PC-9 (cell line): ENCODE measurements at regions not wholly inside any gene's neighbourhood (a gene's known extent, or its start where the extent isn't known, plus 50 kb on each side); places are given as distances from the start of the nearest gene placed in this dataset.

Experiments
- EZH2 ChIP-seq: fragments of 200-600 bp; sonication (generic); IDR thresholded peaks from 2 replicates; pipeline ENCODE4 v1.8.0; 2017; ENCODE audit warnings: antibody characterized with exemption, low read depth
- TF ChIP-seq, protein P1 (sequence below): fragments of 200-600 bp; sonication (generic); conservative IDR thresholded peaks from 2 replicates; pipeline ENCODE4 v1.6.1; 2017; ENCODE audit warnings: mixed run types, antibody characterized with exemption, mild to moderate bottlenecking, moderate library complexity

DNA sequence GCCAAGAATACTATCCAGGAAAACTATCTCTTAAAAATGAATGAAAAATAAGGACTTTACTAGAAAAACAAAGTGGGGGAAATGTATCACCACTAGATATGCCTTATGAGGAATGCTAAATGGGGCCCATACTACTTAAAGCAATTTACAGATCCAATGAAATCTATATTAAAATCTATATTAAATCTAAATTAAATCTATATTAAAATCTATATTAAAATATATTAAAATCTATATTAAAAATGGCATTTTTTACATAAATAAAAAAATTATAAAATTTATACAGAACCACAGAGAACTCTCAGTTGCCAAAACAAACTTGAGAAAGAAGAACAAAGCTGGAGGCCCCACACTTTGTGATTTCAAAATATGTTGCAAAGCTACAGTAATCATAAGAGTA lies 234.5 kb downstream of the RPL10L start:
- TF ChIP-seq, protein P1, sequence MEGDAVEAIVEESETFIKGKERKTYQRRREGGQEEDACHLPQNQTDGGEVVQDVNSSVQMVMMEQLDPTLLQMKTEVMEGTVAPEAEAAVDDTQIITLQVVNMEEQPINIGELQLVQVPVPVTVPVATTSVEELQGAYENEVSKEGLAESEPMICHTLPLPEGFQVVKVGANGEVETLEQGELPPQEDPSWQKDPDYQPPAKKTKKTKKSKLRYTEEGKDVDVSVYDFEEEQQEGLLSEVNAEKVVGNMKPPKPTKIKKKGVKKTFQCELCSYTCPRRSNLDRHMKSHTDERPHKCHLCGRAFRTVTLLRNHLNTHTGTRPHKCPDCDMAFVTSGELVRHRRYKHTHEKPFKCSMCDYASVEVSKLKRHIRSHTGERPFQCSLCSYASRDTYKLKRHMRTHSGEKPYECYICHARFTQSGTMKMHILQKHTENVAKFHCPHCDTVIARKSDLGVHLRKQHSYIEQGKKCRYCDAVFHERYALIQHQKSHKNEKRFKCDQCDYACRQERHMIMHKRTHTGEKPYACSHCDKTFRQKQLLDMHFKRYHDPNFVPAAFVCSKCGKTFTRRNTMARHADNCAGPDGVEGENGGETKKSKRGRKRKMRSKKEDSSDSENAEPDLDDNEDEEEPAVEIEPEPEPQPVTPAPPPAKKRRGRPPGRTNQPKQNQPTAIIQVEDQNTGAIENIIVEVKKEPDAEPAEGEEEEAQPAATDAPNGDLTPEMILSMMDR: no peak
- no peak for TF ChIP-seq EZH2
